K562 (cell line): ENCODE measurements at regions not wholly inside any gene's neighbourhood (a gene's known extent, or its start where the extent isn't known, plus 50 kb on each side); places are given as distances from the start of the nearest gene placed in this dataset.
"Not testable (repeated sequence)": the region's sequence is repeated elsewhere in the genome, so short reads cannot be mapped to it uniquely, and the experiment has no call there.

Source experiments
- ARID2 ChIP-seq: fragments of 450-650 bp; IDR thresholded peaks from 2 replicates; pipeline ENCODE4 v1.6.1; 2017; ENCODE audit warnings: antibody characterized with exemption, mild to moderate bottlenecking
- POLR2A ChIP-seq: fragments of 450-650 bp; conservative IDR thresholded peaks from 2 replicates; pipeline ENCODE4 v1.6.1; 2016
- RCOR1 ChIP-seq, 2 experiments: IDR thresholded peaks; 2 replicates each; pipeline ENCODE4 v1.6.1; 2012; ENCODE audit warnings: low read depth in 2 of 2, low read length in 2 of 2, borderline replicate concordance in 1 of 2, improper control_type of control experiment in 1 of 2
- ZNF140 ChIP-seq: fragments of 250-450 bp; sonication (Bioruptor Pico); IDR thresholded peaks from 2 replicates; pipeline ENCODE4 v1.8.0; 2021; ENCODE audit warnings: moderate library complexity, mild to moderate bottlenecking, inconsistent platforms
- TF ChIP-seq, protein P1 (sequence below): sonication (generic); formaldehyde crosslinking; IDR thresholded peaks from 2 replicates; pipeline ENCODE4 v1.8.0; 2022; ENCODE audit warnings: missing genetic modification reagents, mild to moderate bottlenecking, borderline replicate concordance
- TF ChIP-seq, protein P2 (sequence below), 3 experiments: IDR thresholded peaks in 2 of 3; conservative IDR thresholded peaks in 1 of 3; 2 replicates each; pipeline ENCODE4 v1.5.1; 2011 to 2012; ENCODE audit warnings: low read length in 3 of 3, mild to moderate bottlenecking in 3 of 3, control low read depth in 2 of 3, improper control_type of control experiment in 1 of 3, inconsistent platforms in 1 of 3, low read depth in 1 of 3, mixed read lengths in 1 of 3, moderate library complexity in 1 of 3; ENCODE audit not compliant: insufficient read depth in 2 of 3

DNA sequence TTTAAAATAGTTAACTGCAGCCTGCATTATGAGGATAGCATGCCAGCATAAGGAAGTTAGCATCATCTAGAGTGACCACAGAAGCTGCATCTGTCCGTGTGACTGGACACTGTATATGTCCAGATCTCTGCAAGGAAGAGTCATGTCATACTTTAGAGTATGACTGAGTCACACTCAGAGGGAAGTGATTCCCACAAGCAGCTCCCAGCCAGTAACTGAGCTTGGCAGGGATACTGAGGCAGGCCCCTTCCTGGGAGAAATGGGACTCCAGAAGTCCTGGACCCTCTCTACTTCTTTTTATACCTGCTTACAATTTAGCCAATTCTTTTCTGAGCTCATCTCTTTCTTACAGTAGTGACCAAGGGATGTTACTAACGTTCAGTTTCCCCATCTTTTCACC lies 2975.9 kb downstream of the RPIA start:
- TF ChIP-seq ARID2; RCOR1 (IDR thresholded peaks at IDR 0.05; ENCODE audit: borderline replicate concordance in 1 of 2, low read depth in 2 of 2, low read length in 2 of 2); POLR2A; ZNF140 (CRISPR knock-in tag): not testable (repeated sequence)
- TF ChIP-seq, protein P1, sequence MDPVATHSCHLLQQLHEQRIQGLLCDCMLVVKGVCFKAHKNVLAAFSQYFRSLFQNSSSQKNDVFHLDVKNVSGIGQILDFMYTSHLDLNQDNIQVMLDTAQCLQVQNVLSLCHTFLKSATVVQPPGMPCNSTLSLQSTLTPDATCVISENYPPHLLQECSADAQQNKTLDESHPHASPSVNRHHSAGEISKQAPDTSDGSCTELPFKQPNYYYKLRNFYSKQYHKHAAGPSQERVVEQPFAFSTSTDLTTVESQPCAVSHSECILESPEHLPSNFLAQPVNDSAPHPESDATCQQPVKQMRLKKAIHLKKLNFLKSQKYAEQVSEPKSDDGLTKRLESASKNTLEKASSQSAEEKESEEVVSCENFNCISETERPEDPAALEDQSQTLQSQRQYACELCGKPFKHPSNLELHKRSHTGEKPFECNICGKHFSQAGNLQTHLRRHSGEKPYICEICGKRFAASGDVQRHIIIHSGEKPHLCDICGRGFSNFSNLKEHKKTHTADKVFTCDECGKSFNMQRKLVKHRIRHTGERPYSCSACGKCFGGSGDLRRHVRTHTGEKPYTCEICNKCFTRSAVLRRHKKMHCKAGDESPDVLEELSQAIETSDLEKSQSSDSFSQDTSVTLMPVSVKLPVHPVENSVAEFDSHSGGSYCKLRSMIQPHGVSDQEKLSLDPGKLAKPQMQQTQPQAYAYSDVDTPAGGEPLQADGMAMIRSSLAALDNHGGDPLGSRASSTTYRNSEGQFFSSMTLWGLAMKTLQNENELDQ (CRISPR knock-in tag): not testable (repeated sequence)
- TF ChIP-seq, protein P2, sequence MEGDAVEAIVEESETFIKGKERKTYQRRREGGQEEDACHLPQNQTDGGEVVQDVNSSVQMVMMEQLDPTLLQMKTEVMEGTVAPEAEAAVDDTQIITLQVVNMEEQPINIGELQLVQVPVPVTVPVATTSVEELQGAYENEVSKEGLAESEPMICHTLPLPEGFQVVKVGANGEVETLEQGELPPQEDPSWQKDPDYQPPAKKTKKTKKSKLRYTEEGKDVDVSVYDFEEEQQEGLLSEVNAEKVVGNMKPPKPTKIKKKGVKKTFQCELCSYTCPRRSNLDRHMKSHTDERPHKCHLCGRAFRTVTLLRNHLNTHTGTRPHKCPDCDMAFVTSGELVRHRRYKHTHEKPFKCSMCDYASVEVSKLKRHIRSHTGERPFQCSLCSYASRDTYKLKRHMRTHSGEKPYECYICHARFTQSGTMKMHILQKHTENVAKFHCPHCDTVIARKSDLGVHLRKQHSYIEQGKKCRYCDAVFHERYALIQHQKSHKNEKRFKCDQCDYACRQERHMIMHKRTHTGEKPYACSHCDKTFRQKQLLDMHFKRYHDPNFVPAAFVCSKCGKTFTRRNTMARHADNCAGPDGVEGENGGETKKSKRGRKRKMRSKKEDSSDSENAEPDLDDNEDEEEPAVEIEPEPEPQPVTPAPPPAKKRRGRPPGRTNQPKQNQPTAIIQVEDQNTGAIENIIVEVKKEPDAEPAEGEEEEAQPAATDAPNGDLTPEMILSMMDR (IDR thresholded peaks at IDR 0.05 in 2 of 3, conservative IDR thresholded peaks at IDR 0.05 in 1 of 3; ENCODE audit: insufficient read depth in 2 of 3, low read depth in 1 of 3, low read length in 3 of 3): not testable (repeated sequence)
